Activated T-helper 1 cell treated with anti-CD3 and anti-CD28 coated beads, Interleukin-2, amount 50 U/mL, for 16 hours (primary cell): ENCODE measurements at regions not wholly inside any gene's neighbourhood (a gene's known extent, or its start where the extent isn't known, plus 50 kb on each side); places are given as distances from the start of the nearest gene placed in this dataset.

Experiments
- DNase-seq, 2 donors: peaks; one replicate each; pipeline ENCODE4 v3.0.0-alpha.2; 2020; ENCODE audit warnings: low read depth in 1 of 2, low spot score in 1 of 2

- DNase-seq = no peak
Observed at GRCh38 chr9:20048437-20048836, 259.6 kb upstream of the SLC24A2 start.

- DNase-seq = no peak
Observed at GRCh38 chr9:20044686-20045085, 255.8 kb upstream of the SLC24A2 start.

- DNase-seq = no peak
Observed at GRCh38 chr9:20043461-20043860, 254.6 kb upstream of the SLC24A2 start.

GRCh38 chr9:20043035-20043434 is 254.2 kb upstream of the SLC24A2 start:
- no peak for DNase-seq

- no peak for DNase-seq
Observed at GRCh38 chr9:20042128-20042711, 253.4 kb upstream of the SLC24A2 start.

GRCh38 chr9:20041697-20042081 is 252.9 kb upstream of the SLC24A2 start:
- DNase-seq = no peak

- no peak for DNase-seq
Observed at GRCh38 chr9:20040991-20041696, 252.3 kb upstream of the SLC24A2 start.

GRCh38 chr9:20037699-20038098 is 248.9 kb upstream of the SLC24A2 start:
- no peak for DNase-seq

GRCh38 chr9:20033511-20033910 is 244.7 kb upstream of the SLC24A2 start:
- DNase-seq = no peak

- no peak for DNase-seq
Observed at GRCh38 chr9:20032413-20033006, 243.7 kb upstream of the SLC24A2 start.

GRCh38 chr9:20031836-20032235 is 243.0 kb upstream of the SLC24A2 start:
- DNase-seq = no peak

- DNase-seq = no peak
Observed at GRCh38 chr9:20030671-20031070, 241.8 kb upstream of the SLC24A2 start.

- DNase-seq = no peak
Observed at GRCh38 chr9:20030221-20030620, 241.4 kb upstream of the SLC24A2 start.

- DNase-seq = no peak
Observed at GRCh38 chr9:20028849-20029231, 240.0 kb upstream of the SLC24A2 start.

GRCh38 chr9:20028192-20028848 is 239.5 kb upstream of the SLC24A2 start:
- DNase-seq = no peak

- DNase-seq = no peak
Observed at GRCh38 chr9:20023961-20024571, 235.2 kb upstream of the SLC24A2 start.

GRCh38 chr9:20023210-20023905 is 234.5 kb upstream of the SLC24A2 start:
- no peak for DNase-seq

- DNase-seq = no peak
Observed at GRCh38 chr9:20022410-20022809, 233.6 kb upstream of the SLC24A2 start.

- no peak for DNase-seq
Observed at GRCh38 chr9:20016611-20017010, 227.8 kb upstream of the SLC24A2 start.

- DNase-seq = no peak
Observed at GRCh38 chr9:20015427-20015931, 226.6 kb upstream of the SLC24A2 start.

GRCh38 chr9:20014168-20014567 is 225.3 kb upstream of the SLC24A2 start:
- no peak for DNase-seq
